ENCODE measurements at regions not wholly inside any gene's neighbourhood (a gene's known extent, or its start where the extent isn't known, plus 50 kb on each side); places are given as distances from the start of the nearest gene placed in this dataset.

DNA sequence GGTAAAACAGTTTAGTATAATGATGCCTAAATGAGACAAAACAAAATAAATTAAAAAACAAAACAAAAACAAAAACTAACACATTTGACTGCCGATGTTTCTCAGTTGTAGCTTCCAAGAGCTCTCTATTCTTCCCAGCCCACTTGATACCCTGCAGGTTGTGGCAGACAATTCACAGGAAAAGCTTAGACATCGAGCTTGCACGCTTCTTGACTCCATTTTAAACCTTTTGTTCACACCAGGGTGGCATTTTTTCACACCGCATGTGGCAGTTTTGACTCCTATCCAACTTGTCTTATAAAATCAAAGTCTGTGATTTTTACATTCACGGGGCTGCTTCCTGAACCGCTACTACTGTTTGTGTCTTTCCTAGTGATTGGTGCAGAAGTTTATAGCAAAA lies 575.9 kb downstream of the USP25 start:
- no peak for DNase-seq (ENCODE audit: low read depth)

- no peak for DNase-seq (ENCODE audit: low read depth)
These were observed 577.5 kb downstream of the USP25 start for GRCh38 chr21:16307256-16307655.

DNA sequence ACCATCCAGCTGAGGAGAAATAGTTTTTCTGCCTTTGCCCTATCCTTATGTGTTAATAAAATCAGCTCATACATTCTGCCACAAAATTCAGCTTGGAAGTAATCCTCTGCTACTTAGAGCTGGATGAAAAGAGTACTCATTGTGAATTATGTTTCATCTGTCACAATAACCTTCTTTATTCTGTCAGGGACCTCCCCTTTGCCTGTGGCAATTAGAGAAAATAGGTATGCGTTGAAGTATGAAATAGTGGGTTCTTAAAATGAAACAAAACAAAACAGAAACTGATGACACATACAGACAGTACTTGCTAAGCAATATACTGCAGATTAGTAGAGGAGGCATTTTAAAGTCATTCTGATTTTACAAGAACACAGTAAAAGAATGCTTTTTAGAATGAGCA lies 578.5 kb downstream of the USP25 start:
- DNase-seq (ENCODE audit: low read depth): no peak

GRCh38 chr21:16309250-16309971 lies 579.6 kb downstream of the USP25 start:
- DNase-seq (ENCODE audit: low read depth): peak; percentile 22

- no peak for DNase-seq (ENCODE audit: low read depth)
These were observed 580.4 kb downstream of the USP25 start for GRCh38 chr21:16310176-16310575.

GRCh38 chr21:16311229-16311628 lies 581.4 kb downstream of the USP25 start:
- DNase-seq (ENCODE audit: low read depth): no peak

DNA sequence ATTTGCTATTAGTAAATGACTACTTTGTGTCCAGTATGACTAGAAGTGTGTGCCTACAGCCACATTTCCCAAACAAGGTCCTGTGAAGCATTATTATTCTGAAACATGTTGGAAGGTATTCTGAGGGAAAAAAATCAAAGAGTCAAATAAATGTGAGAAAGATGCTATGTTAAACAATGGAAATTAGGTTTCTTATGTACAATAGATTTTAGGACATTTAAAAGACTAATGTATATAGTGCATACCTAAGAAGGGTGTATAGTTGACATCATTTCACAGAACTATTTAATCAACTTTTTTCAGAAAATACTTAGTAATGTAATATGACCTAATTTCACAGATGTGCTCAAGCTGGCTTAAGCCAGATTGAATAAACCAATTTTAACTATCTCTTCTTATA lies 582.5 kb downstream of the USP25 start:
- DNase-seq (ENCODE audit: low read depth): no peak

- no peak for DNase-seq (ENCODE audit: low read depth)
These were observed 585.4 kb downstream of the USP25 start for GRCh38 chr21:16315223-16315622.

DNA sequence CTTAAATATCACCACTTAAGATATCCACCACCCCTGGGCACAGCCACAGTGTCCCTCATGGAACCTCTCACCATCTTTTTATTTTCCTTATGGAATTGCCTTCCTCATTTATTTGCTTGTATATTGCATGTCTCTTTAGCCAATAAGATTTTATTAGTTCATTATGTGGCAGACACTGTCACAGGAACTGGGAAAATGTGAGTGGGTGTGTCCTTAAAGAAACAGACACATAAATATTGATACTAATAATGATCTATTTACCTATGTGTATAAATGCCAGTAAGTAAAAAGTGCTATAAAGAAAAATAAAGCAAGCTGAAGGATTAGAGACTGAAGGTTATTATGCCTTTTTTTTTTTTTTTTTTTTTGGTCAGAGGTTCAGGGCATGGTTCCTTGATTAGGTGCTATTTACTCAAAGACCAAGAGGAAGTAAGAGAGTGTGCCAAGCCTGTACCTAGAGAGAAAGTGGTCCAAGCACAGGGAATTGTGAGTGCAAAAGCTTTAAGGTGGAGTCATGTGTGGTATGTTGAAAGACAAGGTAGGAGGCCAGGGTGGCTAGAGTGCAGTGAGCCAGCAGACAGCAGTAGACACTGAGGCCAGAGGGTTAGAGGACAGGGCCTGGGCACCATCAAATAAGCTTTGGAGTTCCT lies 589.0 kb downstream of the USP25 start:
- no peak for DNase-seq (ENCODE audit: low read depth)

DNA sequence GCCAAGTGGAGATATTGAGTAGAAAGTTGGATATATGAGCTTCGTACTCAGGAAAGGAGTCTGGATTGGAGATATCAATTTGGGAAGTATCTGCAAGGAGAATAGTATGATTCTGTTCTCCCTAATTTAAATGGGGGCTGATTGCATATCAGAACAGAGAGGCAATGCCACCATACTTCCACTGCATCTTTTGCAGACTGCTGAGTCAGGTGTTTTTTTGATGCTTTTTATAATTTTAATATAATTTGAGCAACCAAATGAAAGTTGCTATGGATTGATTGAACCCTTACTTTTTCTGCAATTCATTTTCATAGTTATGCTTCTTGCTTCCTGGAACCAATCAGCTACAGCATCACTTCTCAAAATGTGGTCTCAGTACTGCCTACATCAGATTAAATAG lies 590.3 kb downstream of the USP25 start:
- DNase-seq (ENCODE audit: low read depth): no peak

- no peak for DNase-seq (ENCODE audit: low read depth)
These were observed 592.7 kb downstream of the USP25 start for GRCh38 chr21:16322454-16322853.

GRCh38 chr21:16323596-16323995 lies 593.8 kb downstream of the USP25 start:
- DNase-seq (ENCODE audit: low read depth): peak; percentile 36

DNA sequence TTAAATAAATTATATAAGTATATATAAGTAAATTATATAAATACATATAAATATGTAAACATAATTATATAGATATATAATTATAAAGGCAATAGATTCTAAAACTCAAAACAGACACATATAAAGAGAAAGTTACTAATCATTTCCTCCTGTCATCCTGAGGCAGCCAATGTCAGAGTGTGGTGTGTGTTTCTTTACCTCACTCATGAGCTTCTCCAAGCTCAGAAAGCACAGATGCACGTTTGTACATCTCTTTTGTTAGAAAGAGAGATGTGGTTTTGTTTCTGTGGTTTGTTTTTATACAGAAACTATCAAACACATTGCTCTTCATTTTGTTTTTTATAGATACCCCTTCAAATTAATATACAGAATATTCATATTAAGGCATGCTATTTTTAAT lies 594.8 kb downstream of the USP25 start:
- no peak for DNase-seq (ENCODE audit: low read depth)

DNA sequence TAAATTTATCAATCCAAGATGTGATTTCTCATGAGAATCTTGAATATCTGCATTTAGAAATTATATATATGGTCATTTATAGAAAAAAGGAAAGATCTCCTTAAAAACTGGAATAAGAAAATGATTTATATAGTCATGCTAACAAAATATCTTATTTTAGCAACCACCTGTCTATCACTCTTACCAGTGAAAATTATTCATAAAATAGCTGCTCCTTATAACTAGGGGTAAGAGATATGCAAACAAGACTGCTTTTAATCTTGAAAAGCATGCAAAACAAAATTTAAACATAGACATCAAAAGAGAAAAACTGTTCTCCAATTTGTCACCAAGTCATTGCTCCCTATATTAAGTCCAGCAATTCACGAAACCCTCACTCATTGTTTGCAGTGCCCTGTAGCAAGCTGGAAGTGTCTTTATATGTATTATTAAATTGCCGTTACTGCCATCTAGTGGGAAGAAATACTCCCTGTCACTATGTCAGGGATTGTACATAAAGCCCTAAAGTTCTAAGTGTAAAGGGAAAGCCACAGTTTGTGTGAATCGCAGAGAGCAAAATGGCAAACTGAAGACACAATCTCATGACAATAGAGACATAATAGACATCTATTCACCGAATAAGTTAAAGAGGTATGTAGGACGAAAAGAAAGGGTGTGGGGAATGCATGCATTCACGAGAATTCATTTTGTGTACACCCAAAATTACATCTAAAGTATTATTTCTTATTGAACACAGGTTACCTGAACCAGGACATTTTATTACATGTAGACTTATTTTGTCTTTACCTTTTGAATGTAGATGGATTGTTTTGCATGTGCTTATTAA lies 600.5 kb downstream of the USP25 start:
- peak; percentile 79 for DNase-seq (ENCODE audit: low read depth)

DNA sequence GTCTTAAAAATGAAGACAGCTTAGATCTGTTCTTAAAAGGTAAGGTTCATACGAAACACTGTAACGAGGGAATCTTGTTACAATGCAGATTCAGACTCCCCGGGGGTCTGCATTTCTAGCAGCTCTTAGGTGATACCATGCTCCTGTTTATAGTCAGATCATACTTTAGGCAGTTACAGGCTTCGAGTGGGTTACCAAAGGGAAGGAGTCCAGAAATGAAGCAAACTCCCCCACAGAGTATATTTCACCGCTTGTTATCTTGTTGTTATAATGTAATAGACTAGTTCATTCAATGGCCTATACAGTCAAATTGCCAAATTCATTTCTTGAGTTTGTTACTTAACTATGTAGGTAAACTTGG lies 601.1 kb downstream of the USP25 start:
- no peak for DNase-seq (ENCODE audit: low read depth)

DNA sequence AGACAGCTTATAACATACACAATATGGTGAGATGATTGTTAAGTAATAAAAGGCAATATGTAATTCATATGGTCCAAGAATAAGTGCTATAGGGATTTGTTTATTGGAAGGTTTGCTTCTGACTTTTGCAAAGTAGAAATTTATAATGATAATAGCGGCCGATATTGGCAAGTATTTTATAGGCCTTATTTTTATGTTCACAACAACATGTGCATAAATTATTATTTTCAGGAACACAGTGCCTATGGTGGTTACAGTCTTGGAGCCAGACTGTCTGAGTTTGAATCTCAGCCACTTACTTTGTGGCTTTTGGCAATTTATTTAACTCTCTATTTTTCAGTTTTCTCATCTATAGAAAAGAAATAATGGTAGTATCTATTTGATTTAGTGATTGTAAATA lies 607.5 kb downstream of the USP25 start:
- DNase-seq (ENCODE audit: low read depth): no peak

DNA sequence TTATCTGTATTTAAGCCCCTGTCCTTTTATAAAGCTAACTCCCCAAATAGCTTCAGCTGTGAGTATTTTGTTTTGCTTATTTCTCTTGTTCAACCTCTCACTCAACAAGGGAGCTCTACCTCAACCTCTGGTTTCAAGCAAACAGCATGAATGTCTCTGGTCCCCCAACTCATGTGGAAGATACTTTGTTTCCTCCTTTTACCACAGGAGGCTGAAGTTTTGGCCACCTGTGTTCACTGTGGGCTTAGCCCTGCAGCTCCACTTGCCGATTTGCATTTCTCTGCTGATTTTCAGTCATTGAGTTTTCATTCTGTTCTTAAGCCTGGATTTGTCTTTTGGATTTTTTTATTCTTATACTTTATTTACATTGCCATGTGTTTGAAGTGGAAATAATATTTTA lies 613.1 kb downstream of the USP25 start:
- no peak for DNase-seq (ENCODE audit: low read depth)

GRCh38 chr21:16343776-16344175 lies 614.0 kb downstream of the USP25 start:
- no peak for DNase-seq (ENCODE audit: low read depth)

GRCh38 chr21:16345757-16346156 lies 616.0 kb downstream of the USP25 start:
- no peak for DNase-seq (ENCODE audit: low read depth)

- no peak for DNase-seq (ENCODE audit: low read depth)
These were observed 617.4 kb downstream of the USP25 start for GRCh38 chr21:16347223-16347622.

DNA sequence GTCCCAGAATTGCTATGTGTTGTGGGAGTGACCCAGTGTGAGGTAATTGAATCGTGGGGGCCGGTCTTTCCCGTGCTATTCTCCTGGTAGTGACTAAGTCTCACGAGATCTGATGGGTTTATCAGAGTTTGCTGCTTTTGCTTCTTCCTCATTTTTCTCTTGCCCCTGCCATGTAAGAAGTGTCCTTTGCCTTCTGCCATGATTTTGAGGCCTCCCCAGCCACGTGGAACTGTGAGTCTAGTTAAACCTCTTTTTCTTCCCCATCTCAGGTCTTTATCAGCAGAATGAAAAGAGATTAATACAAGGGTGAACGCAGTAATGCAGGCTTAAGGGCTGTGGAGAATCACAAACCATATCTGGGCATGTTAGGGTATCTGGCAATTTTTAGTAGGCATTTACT lies 624.0 kb downstream of the USP25 start:
- DNase-seq (ENCODE audit: low read depth): no peak

DNA sequence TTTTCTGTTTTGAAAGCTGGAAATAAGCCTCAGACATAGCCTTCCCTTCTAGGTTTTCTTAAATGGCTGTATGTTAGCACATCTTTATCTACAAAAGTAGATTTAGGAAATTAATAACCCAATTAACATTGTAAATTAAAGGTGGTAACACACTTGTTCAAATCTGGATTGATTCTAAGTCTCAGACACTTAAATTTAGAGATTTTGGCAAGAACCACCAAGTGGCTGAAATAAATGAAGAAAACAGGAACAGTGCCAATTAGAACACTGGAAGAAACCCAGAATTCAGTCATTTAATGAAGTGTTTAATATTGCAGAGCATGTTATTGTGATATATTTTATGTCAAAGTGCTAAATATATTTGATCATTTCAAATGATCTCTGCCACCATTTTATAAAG lies 628.2 kb downstream of the USP25 start:
- no peak for DNase-seq (ENCODE audit: low read depth)

DNA sequence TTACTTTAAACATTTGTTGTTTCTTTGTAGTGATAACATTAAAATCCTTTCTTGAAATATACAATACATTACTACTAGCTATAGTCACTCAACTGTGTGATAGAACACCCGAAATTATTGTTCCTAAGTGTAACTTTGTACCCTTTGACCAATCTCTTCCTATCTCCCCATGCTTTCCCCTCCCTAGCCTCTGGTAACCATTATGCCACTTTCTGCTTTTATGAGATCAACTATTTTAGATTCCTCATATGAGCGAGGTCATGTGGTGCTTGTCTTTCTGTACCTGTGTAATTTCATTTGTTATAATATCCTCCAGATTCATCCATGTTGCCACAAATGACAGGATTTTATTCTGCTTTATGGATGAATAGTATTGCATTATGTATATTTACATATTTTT lies 629.0 kb downstream of the USP25 start:
- no peak for DNase-seq (ENCODE audit: low read depth)
